GM19240 (cell line): ENCODE measurements at regions not wholly inside any gene's neighbourhood (a gene's known extent, or its start where the extent isn't known, plus 50 kb on each side); places are given as distances from the start of the nearest gene placed in this dataset.
"Not testable (repeated sequence)": the region's sequence is repeated elsewhere in the genome, so short reads cannot be mapped to it uniquely, and the experiment has no call there.

Experiments
- DNase-seq: peaks from one replicate; pipeline ENCODE4 v3.0.0; 2011; ENCODE audit warnings: low spot score; ENCODE audit not compliant: insufficient read length

DNA sequence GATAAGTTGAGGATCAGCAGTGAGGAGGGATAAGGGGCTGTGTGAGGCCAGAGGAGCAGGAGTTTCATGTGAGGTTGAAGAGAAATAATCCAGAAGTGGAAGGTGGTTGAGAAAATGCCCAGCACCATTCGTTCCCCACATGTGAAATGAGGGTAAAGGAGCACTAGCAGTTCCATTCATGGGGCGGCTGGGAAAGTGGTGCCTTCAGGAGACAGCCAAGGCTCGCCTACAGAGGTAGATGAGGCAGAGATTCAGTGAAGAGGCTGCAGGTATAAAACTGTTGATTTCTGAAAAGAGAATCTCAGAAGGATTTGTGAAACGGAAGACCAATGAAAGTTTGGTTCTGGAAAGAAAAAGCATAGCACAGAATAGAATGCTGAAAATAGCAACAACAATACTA, 272.6 kb downstream of the MSX2 start:
- DNase-seq: no peak

DNA sequence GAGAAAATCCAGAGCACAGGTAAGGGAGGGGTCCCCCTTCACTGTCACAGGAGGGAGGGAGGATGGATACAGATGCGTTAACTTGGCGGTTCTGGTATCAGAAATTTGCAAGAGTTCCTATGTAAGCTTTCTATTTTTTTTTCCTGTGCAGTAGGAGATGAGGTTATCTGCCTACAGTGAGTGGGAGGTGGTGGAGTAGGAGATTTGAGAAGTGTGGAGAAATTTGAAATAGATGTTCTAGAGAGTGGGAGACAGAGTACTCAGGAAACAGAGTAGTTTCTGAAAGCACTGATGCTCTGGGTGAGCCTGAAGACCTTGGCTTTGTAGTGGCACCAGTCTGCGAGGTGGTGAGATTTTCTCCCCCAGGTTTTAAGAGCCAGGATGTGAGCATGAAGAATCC, 271.4 kb downstream of the MSX2 start:
- DNase-seq: no peak

DNA sequence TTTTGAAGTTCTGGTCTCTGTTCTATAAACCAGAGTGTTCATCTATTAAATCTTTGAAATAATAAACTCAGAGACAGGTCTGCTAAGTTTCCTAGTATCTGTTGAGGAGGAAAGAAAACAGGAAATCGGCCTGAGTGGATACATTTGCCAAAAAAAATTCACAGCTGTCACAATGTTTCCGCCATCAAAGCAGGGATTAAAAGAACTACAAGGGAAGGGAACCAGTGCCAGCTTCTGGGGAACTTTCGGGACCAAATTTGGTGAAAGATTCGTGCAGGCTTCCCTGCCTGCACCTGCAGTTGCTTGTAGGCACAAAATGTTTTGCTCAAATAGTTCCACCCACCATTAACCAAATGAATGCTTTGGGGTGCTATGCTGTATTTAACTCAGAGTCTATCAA, 267.5 kb downstream of the MSX2 start:
- DNase-seq: no peak

DNA sequence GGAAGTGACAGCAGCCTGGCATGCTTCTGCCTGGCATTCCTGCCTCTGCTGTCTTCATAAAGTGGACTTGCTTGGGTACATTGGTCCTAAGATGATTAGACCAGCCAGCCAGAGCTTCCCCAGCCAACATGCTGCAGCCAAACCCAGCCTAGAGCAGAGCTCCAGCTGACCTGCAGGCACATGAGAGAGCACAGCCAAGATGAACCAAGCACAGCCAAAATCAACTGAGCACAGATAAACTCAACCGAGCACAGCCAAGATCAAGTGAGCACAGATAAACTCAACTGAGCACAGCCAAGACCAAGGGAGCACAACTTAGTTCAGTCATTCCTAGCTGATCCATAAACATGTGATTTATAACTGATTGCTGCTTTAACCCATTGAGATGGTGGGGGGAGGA, 266.5 kb downstream of the MSX2 start:
- DNase-seq: no peak

DNA sequence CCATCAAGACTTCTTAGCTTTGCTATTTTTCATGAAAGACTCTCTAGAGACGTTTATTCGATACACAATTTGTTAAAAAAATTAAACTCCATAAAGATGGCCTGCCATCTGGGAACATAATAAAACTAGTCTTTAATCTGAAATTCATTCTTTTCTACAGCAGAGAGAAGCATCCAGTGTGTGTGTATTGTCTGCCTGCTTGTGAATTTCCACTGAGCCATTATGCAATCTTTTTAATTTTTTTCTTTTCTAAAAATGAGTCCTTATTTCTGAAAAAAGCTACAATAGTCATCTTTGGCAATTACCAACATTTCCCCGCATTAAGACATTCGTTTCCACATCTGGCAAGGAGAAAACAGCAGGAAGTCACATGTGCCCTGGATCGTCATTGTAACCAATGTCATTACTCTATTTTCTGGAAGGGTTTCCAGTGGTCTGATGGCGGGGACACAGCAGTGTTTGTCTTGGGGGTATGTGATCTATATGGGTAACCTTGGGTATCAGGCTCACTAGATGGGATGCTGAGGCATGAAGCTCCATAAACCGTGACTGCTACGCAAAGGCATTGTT, 263.1 kb downstream of the MSX2 start:
- DNase-seq: no peak

DNA sequence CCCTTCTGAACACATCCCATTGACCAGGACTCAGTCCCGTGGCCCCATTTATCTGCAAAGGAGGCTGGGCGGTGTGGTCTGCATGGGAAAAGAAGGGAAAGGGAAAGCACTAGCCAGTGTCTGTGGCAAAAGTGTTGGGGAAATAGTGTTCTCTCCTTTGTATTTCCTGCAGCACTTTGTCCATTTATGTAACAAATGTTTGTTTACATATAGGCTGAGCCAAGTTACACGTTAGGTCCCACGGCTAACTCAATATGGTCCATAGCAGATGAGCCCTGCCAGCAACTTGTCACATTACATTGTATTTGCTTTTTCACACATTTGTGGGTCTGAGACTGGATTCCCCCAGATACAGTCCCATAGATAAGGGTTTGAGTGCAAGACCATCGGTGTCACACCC, 260.5 kb downstream of the MSX2 start:
- no peak for DNase-seq

DNA sequence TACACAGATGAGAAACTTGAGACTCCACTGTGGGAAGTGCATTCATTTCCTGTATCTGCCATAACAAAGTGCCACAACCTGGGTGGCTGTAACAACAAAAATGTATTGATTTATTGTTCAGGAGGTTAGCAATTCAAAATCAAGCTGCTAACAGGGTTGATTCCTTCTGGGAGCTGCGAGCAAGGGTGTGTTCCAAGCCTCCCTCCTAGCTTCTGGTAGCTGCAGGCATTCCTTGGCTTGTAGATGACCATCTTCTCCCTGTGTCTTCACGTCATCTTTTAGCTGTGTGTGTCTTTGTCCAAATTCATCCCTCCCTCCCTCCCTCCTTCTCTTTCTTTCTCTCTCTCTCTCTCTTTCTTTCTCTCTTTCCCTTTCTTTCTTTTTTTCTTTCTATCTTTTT, 258.1 kb downstream of the MSX2 start:
- DNase-seq: no peak

DNA sequence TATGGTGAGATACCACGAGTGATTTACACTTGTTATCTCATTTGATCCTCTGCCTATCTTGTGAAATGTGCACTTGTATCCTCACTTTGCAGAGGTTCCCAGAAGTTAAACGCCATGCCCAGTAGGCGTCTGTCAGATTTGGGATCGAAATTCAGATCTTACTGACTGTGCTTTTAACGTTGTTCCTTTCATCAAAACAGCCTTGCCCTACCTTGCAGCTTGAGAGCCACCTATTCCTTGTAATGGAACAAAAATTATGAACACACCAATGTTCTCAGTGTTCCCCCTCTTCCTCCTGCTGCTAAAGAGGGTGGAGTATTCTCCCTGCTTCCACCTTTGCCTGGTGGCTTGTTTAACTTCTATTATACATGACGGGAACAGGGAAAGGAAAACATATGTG, 257.0 kb downstream of the MSX2 start:
- DNase-seq: no peak

DNA sequence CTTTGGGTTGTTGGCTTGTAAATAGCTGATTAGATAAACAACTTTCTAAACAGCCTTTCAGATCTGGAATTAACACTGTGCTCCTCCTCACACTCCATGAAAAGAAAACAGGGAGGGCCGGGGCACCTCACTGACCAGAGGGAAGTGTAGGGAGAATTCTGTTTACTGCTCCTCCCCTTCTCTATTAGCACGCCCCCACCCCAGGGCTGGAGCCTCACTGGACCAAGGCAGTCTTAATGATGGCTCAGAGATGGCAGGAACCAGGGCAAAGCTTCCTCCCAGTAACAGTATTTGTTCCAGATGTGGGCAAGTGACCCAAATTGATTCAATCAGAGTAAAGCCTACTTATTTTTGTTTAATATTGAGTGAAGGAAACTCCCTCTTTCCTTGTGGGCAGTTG, 256.6 kb downstream of the MSX2 start:
- DNase-seq: no peak

DNA sequence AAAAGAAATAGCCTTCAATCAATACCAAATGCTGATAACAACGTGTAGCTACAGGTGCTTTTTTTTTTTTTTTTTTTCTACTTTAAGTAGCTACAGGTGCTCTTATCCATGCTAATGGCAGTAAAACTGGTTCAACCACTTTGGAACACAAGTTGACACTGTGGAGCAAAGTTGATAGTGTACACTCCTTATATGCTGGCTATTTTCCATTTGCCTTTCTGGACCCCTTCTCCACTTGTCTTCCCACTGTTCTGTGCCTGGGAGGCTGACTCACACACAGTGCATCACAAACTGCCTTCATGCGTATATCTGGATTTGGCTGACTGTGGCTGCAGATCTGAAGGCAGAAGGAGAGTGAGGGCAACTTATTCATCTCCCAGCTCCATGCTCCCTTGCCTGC, 247.9 kb downstream of the MSX2 start:
- DNase-seq: no peak

DNA sequence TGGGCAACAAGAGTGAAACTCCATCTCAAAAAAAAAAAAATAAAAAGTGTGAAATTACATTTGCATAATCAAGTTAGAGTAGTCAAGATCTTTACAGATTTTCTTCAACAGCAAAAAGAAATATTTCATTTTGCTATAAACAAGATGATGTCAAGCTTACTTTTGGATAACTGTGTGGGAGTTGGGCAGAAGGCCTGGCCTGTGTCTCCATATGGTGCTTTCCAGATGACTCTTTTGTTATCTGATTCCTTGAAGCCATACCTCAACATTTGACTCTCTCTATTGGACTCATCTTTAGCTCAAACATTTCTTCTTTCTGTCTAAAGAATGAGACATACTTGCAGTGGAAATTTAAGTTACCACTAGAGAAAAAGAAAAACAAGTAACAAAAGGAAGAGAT, 246.8 kb downstream of the MSX2 start:
- DNase-seq: no peak

DNA sequence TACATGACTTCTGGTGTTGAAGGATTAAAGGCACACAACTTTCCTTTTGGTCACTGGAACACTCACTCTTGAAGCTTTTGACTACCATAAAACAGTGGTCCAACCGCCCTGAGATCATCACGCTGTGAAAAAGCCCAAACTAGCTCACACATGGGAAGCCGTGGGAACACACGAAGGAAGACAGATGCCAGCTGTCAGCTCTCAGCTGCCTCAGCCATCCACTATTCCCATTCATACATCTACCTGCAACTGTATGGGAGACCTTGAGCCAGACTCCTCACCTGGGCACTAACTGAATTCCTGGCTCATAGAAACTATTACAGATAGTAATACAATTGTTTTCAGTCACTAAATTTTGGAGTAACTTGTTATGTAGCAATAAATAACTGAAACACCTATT, 246.1 kb downstream of the MSX2 start:
- DNase-seq: no peak

DNA sequence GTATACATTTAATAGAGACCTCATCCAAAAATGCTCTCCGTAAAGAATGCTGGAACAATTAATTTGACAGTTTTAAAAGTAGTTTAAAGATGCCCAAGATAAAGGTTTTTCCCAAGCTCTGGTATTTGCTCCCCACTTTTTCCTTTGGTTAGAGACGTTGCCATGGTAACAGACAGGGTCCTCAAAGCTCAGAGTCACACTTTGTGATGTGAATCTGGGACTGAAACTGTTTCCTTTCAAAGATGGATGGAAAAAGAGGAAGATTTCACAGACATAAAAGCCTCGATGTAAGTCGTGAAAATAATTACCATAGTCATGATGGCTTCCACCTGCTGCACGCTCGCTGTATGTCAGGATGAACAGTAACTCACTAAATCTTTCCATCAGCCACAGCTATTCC, 229.5 kb downstream of the MSX2 start:
- no peak for DNase-seq

DNA sequence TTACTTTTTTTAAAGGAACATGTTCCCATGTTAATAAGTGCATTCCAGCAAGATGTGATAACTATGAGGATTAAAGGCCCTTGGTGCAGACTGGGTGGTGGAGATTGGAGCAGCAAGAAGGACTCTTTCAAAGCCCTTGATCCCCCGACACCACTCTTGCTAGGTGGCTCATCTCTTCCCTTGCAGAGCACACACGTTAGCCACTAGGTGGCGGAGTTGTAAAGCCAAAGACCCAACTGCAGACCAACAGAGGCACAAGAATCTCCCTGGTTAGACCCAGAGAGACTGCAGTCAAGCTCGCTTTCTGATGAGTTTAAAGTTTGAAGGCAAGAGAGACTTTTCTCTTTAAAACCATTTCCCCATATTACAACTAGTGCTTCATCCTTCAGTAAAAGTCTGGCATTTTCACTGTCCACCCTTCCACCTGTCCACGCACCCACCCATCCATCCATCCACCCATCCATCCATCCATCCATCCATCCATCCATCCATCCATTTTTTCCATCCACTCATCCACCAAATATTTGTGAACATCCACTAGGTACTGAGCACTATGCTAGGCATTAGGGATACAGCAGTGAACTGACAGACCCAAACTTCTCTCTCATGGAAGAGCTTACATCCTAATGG, 226.9 kb downstream of the MSX2 start:
- DNase-seq: peak; percentile 43

DNA sequence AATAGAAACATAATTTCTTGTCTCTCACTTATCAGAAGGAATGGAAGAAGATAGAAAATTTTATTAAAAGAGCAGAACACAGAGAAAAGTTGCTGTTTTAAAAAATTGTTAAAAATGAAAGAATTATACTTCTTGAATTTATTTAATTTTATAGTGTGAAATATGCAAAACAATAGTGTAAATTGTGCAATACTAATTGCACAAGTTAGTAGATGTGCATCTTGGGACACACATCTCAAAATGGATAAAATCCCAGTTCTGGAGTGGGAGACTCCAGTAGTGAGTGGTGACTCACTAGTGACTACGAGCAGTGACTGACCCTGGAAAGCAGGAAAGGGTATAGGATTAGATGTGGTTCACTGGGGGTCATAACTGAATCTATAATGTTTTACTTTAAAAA, 223.2 kb downstream of the MSX2 start:
- no peak for DNase-seq

DNA sequence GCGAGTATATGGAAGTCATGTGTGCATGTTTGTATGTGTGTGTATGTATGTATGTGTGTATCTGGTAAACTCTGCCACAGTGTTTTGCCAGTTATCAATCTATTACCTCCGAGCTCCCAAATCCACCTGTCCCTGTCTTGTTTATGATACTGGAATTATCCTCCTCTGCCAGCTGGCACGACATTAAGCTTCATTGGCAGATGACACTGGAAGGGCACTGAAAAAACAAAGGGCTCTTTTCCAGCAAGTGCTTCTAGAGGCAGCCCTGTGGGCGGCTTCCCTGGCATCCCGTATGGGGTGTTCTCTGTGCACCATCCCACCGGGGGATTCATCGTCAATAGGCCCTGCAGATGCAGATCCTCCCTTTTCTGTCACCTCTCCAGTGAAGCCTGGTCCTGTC, 221.5 kb downstream of the MSX2 start:
- no peak for DNase-seq

DNA sequence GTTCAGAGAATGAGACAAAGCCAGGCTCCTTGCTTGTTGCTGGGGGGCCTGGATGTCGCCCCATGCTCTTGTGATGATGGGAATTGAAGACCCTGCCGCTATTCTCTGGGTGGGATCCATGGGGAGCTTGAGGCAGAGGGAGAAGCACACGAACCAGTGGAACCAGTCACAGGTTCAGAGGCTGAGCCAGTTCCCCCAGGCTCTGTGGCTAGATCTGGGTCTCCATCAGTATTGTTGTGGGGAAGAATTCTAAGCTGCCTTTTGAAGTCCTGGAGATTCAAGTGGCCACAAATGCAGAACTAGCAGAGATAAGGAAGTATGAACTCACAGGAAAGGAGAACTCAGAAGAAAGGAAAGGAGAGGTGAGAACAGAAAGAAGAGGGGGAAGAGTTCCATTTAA, 219.4 kb downstream of the MSX2 start:
- DNase-seq: no peak

DNA sequence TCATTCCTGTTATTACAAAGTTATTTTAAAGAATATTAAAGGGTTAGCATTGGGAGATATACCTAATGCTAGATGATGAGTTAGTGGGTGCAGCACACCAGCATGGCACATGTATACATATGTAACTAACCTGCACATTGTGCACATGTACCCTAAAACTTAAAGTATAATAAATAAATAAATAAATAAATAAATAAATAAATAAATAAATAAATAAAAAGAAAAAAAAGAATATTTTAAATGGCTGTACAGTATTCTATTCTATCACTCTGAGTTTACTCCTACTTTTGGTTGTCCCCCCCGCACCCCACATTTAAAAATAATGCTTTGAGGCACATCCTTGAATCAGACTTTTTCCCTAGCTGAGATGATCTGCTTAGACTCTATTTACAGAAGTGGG, 218.6 kb downstream of the MSX2 start:
- not testable (repeated sequence) for DNase-seq

DNA sequence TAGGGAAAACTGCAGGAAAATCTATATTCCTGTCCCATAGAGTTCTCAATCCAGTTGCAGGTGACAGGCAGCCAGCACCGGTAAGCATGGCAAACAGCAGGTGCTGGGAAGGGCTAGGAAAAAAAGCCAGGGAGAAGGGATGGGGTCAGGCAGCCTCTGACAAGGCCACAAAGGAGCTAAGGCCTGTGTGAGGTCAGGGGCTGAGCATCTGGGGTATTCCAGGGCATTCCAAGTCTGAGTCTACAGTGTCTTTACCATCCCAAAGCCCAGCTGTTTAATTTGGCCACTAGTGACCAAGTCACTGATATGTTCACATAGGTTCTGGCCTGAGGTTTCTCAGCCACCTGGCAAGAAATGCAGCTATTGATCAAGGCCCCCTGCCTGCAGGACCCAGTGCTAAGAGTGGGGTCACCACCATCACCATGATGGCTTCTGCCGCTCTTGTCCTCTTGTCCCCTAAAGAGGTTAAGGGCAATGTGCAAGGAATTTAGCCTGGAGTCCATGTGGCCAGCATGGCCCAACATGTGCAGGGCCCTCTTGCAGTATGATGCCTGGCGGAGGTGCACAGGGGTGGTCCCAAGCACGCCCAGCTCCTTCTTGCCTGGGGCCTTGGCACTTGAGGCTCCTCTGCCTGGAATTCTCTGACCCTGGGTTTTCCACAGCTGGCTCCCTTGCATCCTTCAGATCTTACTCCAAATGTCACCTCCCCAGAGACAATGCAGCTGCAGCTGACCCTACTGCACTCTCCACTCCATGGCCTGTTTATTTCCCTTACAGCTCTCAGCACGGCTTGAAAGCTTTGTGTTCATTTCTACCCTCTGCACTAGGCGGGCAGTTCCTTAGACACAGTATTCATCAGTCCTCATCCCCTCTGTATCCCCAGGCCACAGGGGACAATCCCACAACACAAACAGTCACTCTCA, 213.1 kb downstream of the MSX2 start:
- DNase-seq: no peak

DNA sequence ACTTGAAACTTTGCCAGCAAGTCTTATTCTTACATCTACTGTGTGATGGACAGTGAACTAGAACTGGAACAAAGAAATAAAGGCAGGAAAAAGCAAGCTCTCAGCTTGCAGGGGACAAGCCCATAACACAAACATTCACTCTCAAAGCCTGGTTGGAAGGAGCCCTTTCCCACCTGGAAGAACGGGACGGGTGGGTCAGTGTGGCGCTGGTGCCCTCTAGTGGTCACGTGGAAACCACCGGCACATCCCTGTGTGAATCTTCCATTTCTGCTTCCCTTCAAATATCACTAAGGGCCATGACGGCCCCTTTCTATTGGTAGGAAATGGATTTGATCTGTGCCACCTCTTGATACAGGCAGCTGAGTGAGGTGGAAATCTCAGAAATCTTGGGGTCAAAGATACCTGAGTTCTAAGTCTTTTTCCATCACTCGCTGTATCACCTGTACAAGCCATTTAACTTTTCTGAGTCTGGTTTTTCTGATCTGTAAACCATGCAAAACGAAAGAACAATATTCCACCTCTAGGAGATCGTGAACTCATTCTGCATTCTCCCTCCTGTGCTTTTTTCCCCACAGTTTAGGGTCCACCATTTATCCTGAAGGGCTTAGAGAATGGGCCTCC, 211.6 kb downstream of the MSX2 start:
- DNase-seq: no peak

DNA sequence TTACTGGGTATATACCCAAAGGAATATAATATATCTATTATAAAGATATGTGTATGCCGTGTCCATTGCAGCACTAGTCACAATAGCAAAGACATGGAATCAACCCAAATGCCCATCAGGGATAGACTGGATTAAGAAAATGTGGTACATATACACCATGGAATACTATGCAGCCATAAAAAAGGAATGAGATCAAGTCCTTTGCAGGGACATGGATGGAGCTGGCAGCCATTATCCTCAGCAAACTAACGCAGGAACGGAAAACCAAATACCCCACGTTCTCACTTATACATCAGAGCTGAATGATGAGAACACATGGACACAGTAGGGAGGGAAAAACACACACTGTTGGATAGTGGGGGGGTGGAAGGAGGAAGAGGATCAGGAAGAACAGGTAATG, 206.7 kb downstream of the MSX2 start:
- DNase-seq: not testable (repeated sequence)

DNA sequence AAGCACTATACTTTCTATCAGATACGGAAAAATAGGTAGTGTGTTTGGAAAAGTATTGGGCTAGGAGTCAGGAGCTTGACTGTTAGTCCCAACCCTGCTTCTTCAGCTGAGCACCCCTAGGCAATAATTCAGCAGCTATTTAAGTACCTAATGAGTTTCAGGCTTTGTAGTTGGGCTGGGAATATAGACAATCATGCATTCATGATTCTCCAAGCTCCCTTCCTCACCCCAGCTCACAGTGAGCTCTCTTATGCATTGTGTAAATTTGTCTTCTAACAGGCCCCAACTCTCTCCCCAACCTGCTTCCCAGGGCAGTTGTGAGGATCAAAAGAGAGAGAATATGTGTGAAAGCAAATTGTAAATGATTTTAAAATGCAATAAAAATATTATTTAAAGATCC, 201.2 kb downstream of the MSX2 start:
- DNase-seq: no peak
